B cell (primary cell): ENCODE measurements at regions not wholly inside any gene's neighbourhood (a gene's known extent, or its start where the extent isn't known, plus 50 kb on each side); places are given as distances from the start of the nearest gene placed in this dataset.

Experiments
- EZH2 ChIP-seq: IDR thresholded peaks from 2 replicates; pipeline ENCODE4 v1.6.1; 2012; ENCODE audit warnings: borderline replicate concordance, low read depth, mild to moderate bottlenecking, moderate library complexity, low read length; ENCODE audit not compliant: insufficient read depth, poor library complexity, severe bottlenecking
- TF ChIP-seq, protein P1 (sequence below): fragments of 200-600 bp; IDR thresholded peaks from one replicate; pipeline ENCODE4 v1.8.0; 2022; ENCODE audit warnings: antibody characterized with exemption, mild to moderate bottlenecking

DNA sequence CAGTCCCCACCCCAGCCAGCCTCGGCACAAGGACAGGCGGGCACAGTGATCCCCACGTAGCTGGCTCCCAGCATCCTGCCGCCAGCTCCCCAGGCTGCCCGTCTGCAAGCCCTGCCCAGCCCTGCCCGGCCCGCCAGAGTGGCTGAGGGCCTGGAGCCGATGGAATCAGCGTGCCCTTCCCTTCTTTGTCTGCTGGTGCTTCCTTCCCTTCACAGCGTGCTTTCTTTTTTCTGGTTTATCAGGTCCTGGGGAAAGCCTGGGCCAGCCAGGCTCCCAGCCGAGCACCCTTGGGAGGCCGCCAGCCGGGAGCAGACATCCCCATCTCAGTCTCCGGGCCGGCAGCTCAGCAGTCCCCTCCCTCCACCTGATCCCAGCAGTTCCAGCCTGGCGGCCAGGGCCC is 54.7 kb upstream of the SMAD6 start:
- TF ChIP-seq, protein P1, sequence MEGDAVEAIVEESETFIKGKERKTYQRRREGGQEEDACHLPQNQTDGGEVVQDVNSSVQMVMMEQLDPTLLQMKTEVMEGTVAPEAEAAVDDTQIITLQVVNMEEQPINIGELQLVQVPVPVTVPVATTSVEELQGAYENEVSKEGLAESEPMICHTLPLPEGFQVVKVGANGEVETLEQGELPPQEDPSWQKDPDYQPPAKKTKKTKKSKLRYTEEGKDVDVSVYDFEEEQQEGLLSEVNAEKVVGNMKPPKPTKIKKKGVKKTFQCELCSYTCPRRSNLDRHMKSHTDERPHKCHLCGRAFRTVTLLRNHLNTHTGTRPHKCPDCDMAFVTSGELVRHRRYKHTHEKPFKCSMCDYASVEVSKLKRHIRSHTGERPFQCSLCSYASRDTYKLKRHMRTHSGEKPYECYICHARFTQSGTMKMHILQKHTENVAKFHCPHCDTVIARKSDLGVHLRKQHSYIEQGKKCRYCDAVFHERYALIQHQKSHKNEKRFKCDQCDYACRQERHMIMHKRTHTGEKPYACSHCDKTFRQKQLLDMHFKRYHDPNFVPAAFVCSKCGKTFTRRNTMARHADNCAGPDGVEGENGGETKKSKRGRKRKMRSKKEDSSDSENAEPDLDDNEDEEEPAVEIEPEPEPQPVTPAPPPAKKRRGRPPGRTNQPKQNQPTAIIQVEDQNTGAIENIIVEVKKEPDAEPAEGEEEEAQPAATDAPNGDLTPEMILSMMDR: no peak
- no peak for TF ChIP-seq EZH2
